GM06990 (cell line): ENCODE measurements at regions not wholly inside any gene's neighbourhood (a gene's known extent, or its start where the extent isn't known, plus 50 kb on each side); places are given as distances from the start of the nearest gene placed in this dataset.
A peak's percentile ranks its signal among the peaks of the same experiment; 100 is the strongest.
"Not testable (repeated sequence)": the region's sequence is repeated elsewhere in the genome, so short reads cannot be mapped to it uniquely, and the experiment has no call there.

Source experiments
- DNase-seq: peaks from one replicate; pipeline ENCODE4 v3.0.0-alpha.2; 2011; ENCODE audit not compliant: insufficient read length; ENCODE audit errors: extremely low read depth
- H3K27me3 ChIP-seq: replicated peaks from 2 replicates; pipeline ENCODE4 v1.6.0; 2011; ENCODE audit warnings: low read length; ENCODE audit not compliant: control insufficient read depth, insufficient read depth
- H3K36me3 ChIP-seq: 2 replicates; pipeline ENCODE4 v1.5.1; 2011; ENCODE audit warnings: low read length; ENCODE audit not compliant: control insufficient read depth, insufficient read depth
- H3K4me3 ChIP-seq: replicated peaks from 2 replicates; pipeline ENCODE4 v1.5.1; 2011; ENCODE audit warnings: low read depth, mild to moderate bottlenecking, control low read depth, low read length
- TF ChIP-seq, protein P1 (sequence below): IDR thresholded peaks from 2 replicates; pipeline ENCODE4 v1.5.1; 2011; ENCODE audit warnings: low read length, control low read depth, mild to moderate bottlenecking, inconsistent platforms; ENCODE audit not compliant: insufficient read depth, poor library complexity, severe bottlenecking

GRCh38 chr9:64813072-64813471 lies 471.9 kb downstream of the FOXD4L5 start:
- H3K4me3 ChIP-seq, DNase-seq, H3K36me3 ChIP-seq, H3K27me3 ChIP-seq: not testable (repeated sequence)

DNA sequence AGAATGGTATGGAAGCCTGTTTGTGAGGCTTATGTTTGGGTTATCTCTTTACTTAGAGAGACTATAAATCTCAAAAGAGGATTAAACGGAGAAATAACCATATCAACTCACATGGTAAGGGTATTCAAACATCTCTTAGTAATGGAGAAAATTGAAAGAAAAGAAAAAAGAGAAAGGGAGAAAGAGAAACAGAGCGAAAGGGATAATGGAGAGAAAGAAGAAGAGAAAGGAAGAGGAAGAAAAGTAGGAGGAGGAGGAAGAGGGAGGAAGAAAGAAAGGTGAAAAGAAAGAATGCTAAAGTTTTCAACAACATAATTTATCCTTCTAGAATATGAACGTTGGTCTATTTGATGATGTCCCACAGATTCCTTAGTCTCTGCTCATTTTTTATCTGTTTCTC lies 506.3 kb downstream of the FOXD4L5 start:
- DNase-seq, H3K4me3 ChIP-seq, H3K36me3 ChIP-seq: not testable (repeated sequence)

DNA sequence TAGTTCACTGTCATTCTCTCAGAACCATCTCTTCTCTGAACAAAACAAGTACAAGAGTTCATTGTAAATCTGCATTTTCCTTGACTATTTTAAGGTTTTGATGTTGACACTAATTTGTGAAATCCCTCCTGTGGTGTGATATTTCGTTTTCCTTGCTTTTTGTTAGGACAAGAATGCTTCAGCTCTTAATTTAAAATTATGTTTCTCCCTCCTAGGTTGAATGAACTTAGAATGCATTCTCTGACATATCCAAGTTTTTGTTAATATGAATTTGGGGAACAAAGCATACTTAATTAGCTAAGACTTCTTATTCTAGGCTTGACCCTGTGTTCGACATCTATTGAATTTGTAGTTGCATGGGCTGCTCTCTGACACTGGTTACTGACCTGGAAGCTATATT lies 508.7 kb downstream of the FOXD4L5 start:
- DNase-seq, H3K36me3 ChIP-seq, H3K27me3 ChIP-seq: not testable (repeated sequence)

More for the DNA sequence above, 506.3 kb downstream of the FOXD4L5 start:
- H3K27me3 ChIP-seq = not testable (repeated sequence)

DNA sequence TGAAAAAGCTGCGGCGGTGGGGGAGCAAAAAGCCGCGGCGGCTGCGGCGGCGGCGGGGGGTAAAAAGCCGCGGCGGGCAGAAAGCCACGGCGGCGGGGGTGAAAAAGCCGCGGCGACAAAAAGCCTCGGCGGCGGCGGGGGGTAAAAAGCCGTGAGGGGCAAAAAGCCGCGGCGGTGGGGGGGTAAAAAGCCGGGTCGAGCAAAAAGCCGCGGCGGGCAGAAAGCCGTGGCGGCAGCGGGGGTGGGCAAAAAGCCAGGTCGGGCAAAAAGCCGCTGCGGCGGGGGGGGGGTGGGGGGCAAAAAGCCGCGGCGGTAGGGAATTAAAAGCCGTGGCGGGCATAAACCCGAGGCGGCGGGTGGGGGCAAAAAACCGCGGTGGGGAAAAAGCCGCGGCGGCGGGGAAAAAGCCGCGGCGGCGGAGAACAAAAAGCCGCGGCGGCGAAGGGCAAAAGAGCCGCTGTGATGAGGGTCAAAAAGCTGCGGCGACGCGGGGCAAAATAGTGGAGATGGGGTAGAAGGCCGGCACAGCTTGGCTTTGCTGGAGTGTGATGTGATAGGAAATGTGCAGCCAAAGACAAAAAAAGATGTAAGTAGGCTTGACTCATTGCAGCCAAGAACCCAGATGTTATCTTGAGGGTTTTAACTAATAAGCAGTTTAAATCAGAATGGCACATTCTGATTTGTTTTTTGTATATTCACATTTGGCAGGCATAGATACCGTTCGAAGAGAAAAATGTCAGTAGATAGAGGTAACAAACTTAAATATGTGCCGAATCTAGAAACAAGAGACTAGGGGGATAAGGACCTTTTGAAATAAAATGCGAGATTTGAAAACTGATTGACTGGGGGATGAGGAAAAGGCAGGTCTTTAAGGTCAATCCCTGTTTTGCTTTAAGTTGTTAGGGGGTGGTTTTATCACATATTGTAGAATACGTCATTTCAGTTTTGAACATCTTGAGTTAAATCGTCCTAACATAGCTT lies 509.9 kb downstream of the FOXD4L5 start:
- H3K27me3 ChIP-seq, H3K36me3 ChIP-seq: not testable (repeated sequence)
- DNase-seq = peak; percentile 12
- H3K4me3 ChIP-seq = peak overlapping the region; percentile 41

More for the DNA sequence above, 508.7 kb downstream of the FOXD4L5 start:
- H3K4me3 ChIP-seq = not testable (repeated sequence)

GRCh38 chr9:64774004-64774812 lies 510.8 kb downstream of the FOXD4L5 start:
- not testable (repeated sequence) for H3K27me3 ChIP-seq, H3K36me3 ChIP-seq
- H3K4me3 ChIP-seq = peak overlapping the region; percentile 51
- peak; percentile 9 for DNase-seq

- TF ChIP-seq, protein P1, sequence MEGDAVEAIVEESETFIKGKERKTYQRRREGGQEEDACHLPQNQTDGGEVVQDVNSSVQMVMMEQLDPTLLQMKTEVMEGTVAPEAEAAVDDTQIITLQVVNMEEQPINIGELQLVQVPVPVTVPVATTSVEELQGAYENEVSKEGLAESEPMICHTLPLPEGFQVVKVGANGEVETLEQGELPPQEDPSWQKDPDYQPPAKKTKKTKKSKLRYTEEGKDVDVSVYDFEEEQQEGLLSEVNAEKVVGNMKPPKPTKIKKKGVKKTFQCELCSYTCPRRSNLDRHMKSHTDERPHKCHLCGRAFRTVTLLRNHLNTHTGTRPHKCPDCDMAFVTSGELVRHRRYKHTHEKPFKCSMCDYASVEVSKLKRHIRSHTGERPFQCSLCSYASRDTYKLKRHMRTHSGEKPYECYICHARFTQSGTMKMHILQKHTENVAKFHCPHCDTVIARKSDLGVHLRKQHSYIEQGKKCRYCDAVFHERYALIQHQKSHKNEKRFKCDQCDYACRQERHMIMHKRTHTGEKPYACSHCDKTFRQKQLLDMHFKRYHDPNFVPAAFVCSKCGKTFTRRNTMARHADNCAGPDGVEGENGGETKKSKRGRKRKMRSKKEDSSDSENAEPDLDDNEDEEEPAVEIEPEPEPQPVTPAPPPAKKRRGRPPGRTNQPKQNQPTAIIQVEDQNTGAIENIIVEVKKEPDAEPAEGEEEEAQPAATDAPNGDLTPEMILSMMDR = no peak
- peak; percentile 20 for DNase-seq
- Histone ChIP-seq H3K4me3 (peak overlapping the region; percentile 51), H3K36me3 (no peaks in the 10 kb centered on the region), H3K27me3 (no peaks in the 10 kb centered on the region)
Observed at GRCh38 chr9:64773491-64773931, 511.5 kb downstream of the FOXD4L5 start.

DNA sequence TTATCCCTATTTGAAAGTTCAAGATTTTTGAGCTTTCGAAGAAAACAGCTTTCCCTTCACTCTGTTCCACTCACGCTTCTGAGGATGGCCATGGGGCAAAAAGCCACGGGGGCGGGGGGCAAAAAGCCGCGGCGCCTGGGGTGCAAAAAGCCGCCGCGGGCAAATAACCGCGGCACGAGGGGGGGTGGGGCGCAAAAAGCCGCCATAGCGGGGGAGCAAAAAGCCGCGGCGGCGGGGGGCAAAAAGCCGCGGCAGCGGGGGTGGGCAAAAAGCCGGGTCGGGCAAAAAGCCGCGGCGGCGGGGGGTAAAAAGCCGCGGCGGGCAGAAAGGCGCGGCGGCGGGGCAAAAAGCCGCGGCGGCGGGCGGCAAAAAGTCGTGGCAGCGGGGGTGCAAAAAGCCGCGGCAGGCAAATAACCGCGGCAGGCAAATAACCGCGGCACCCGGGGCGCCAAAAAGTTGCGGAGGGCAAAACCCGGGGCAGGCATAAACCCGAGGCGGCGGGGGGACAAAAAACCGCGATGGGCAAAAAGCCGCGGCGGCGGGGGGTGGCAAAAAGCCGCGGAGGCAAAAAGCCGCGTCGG lies 512.2 kb downstream of the FOXD4L5 start:
- H3K36me3 ChIP-seq, DNase-seq, H3K27me3 ChIP-seq: not testable (repeated sequence)
- peak overlapping the region; percentile 51 for H3K4me3 ChIP-seq

DNA sequence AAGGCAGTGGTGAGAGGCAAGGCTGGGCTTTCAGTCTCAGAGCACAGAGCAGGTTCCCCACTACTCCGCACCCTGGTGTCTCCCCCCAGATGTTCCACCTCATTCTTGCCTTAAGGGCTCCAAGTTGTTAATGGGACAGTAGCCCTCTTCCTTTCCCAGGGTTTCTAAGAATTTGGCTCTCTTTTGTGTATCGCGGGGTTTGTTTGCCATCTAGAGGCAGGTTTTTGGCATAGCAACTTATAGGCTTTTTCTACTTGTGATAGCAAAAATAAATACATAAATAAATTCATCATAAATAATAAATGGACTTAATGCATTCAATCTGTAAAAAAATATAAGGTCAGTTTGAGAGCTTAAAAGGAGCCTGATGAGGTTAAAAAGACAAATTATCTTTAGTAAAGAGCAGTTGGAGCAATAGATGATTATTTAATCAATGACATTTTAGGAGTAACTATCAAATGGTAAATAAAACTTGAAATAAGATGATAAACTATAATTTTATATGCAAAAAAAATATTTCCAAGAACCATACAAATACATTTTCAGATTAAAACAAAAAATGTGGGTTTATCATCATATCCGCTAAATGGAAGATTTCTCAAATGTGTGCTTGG lies 512.8 kb downstream of the FOXD4L5 start:
- H3K27me3 ChIP-seq, DNase-seq, H3K4me3 ChIP-seq, H3K36me3 ChIP-seq: not testable (repeated sequence)
